H1 (cell line): ENCODE measurements at regions not wholly inside any gene's neighbourhood (a gene's known extent, or its start where the extent isn't known, plus 50 kb on each side); places are given as distances from the start of the nearest gene placed in this dataset.

ENCODE experiments used
- CTCF ChIA-PET: fragments of 300-600 bp; sonication (Branson Sonifier 250); formaldehyde crosslinking; loops from one replicate; lab custom pipeline; 2021; ENCODE audit not compliant: partially characterized antibody; lab: Charles Lee
- POLR2A ChIA-PET: fragments of 300-600 bp; sonication (Branson Sonifier 250); formaldehyde crosslinking; loops from one replicate; lab custom pipeline; 2021; ENCODE audit warnings: inconsistent platforms; ENCODE audit not compliant: partially characterized antibody; lab: Charles Lee
- DNase-seq, 2 experiments: peaks; one replicate each; pipeline versions ENCODE4 v3.0.0 to v3.0.0-alpha.2; 2010 to 2022; ENCODE audit warnings: low spot score in 2 of 2, low read depth in 1 of 2, mixed read lengths in 1 of 2
- FAIRE-seq: peaks from 2 replicates; lab custom pipeline; 2011; peaks lifted over from hg19 to GRCh38; lab: Jason Lieb, UNC
- H2AFZ ChIP-seq: 2 replicates; pipeline ENCODE4 v1.8.1; 2012; ENCODE audit warnings: low read length, inconsistent platforms
- H2AK5ac ChIP-seq: 2 replicates; pipeline ENCODE4 v1.6.1; 2013; ENCODE audit warnings: low read depth, low read length
- H2BK120ac ChIP-seq: replicated peaks from 2 replicates; pipeline ENCODE3; 2013; ENCODE audit warnings: low read depth, low read length, inconsistent platforms
- H2BK12ac ChIP-seq: 2 replicates; pipeline ENCODE4 v1.6.1; 2013; ENCODE audit warnings: low read depth, low read length
- H2BK15ac ChIP-seq: 2 replicates; pipeline ENCODE4 v1.6.1; 2013; ENCODE audit warnings: low read length
- H2BK20ac ChIP-seq: 2 replicates; pipeline ENCODE4 v1.6.1; 2013; ENCODE audit warnings: low read length
- H2BK5ac ChIP-seq: 2 replicates; pipeline ENCODE4 v1.6.1; 2013; ENCODE audit warnings: low read depth, low read length
- H3K14ac ChIP-seq: 2 replicates; pipeline ENCODE4 v1.6.1; 2013; ENCODE audit warnings: inconsistent platforms; ENCODE audit not compliant: insufficient read length
- H3K18ac ChIP-seq: 2 replicates; pipeline ENCODE4 v1.6.1; 2013; ENCODE audit warnings: low read length; ENCODE audit errors: extremely low read depth
- H3K23ac ChIP-seq: 2 replicates; pipeline ENCODE4 v1.6.1; 2013; ENCODE audit warnings: inconsistent platforms; ENCODE audit not compliant: insufficient read length
- H3K23me2 ChIP-seq: 2 replicates; pipeline ENCODE4 v1.6.1; 2013; ENCODE audit warnings: low read depth, low read length
- H3K27ac ChIP-seq: 2 replicates; pipeline ENCODE4 v1.6.1; 2011; ENCODE audit warnings: low read depth, low read length, inconsistent platforms
- H3K27me3 ChIP-seq, 4 experiments: replicated peaks in 1 of 4; 1 replicate in 1 of 4; 2 replicates in 3 of 4; pipeline versions ENCODE4 v1.6.1 to v1.8.1; 2011 to 2013; ENCODE audit warnings: low read length in 3 of 4, mild to moderate bottlenecking in 3 of 4, inconsistent platforms in 2 of 4, mixed read lengths in 2 of 4, moderate library complexity in 1 of 4; ENCODE audit not compliant: control insufficient read depth in 3 of 4, insufficient read depth in 3 of 4; ENCODE audit errors: extremely low read depth in 1 of 4
- H3K36me3 ChIP-seq, 4 experiments: 2 replicates each; pipeline versions ENCODE4 v1.6.1 to v1.8.1; 2011 to 2013; ENCODE audit warnings: mild to moderate bottlenecking in 4 of 4, low read length in 3 of 4, moderate library complexity in 2 of 4, control low read depth in 1 of 4, inconsistent platforms in 1 of 4; ENCODE audit not compliant: insufficient read depth in 4 of 4, control insufficient read depth in 2 of 4
- H3K4ac ChIP-seq: replicated peaks from 2 replicates; pipeline ENCODE3; 2013; ENCODE audit warnings: low read length, low read depth, mixed read lengths, inconsistent platforms; ENCODE audit not compliant: insufficient read length
- H3K4me1 ChIP-seq, 4 experiments: replicated peaks in 1 of 4; 1 replicate in 1 of 4; 2 replicates in 3 of 4; pipeline versions ENCODE4 v1.6.1 to v1.8.1; 2011 to 2013; ENCODE audit warnings: low read length in 3 of 4, inconsistent platforms in 2 of 4, mixed read lengths in 1 of 4; ENCODE audit not compliant: insufficient read depth in 4 of 4, control insufficient read depth in 3 of 4
- H3K4me2 ChIP-seq, 2 experiments: 2 replicates each; pipeline versions ENCODE4 v1.6.1 to v1.8.1; 2011 to 2013; ENCODE audit warnings: low read depth in 2 of 2, low read length in 2 of 2, control low read depth in 1 of 2, inconsistent platforms in 1 of 2, mild to moderate bottlenecking in 1 of 2; ENCODE audit not compliant: insufficient read depth in 1 of 2
- H3K4me3 ChIP-seq, 4 experiments: fragments of 200-600, 300-600 bp in 1 of 4; sonication (generic), shearing (Covaris generic), sonication (Bioruptor Twin) in 1 of 4; 2 replicates each; pipeline versions ENCODE4 v1.5.1 to v1.8.1; 2011 to 2016; ENCODE audit warnings: low read length in 4 of 4, low read depth in 3 of 4, control low read depth in 2 of 4, inconsistent platforms in 2 of 4, mild to moderate bottlenecking in 2 of 4, mixed read lengths in 1 of 4, moderate library complexity in 1 of 4; ENCODE audit not compliant: insufficient read depth in 2 of 4; ENCODE audit errors: extremely low read depth in 1 of 4
- H3K56ac ChIP-seq: replicated peaks from 2 replicates; pipeline ENCODE3; 2013; ENCODE audit warnings: low read depth, mild to moderate bottlenecking, mixed read lengths, low read length, inconsistent platforms; ENCODE audit not compliant: insufficient read length
- H3K79me1 ChIP-seq: 2 replicates; pipeline ENCODE4 v1.6.1; 2013; ENCODE audit warnings: low read depth, low read length, control low read depth
- H3K79me2 ChIP-seq, 2 experiments: 2 replicates each; pipeline versions ENCODE4 v1.6.1 to v1.8.1; 2012 to 2013; ENCODE audit warnings: low read length in 2 of 2, mild to moderate bottlenecking in 2 of 2, inconsistent platforms in 1 of 2; ENCODE audit not compliant: insufficient read depth in 2 of 2, control insufficient read depth in 1 of 2
- H3K9ac ChIP-seq, 4 experiments: replicated peaks in 1 of 4; 1 replicate in 1 of 4; 2 replicates in 3 of 4; pipeline versions ENCODE4 v1.6.1 to v1.8.1; 2011 to 2013; ENCODE audit warnings: low read depth in 3 of 4, low read length in 3 of 4, control low read depth in 2 of 4, mild to moderate bottlenecking in 2 of 4, moderate library complexity in 2 of 4, inconsistent platforms in 1 of 4; ENCODE audit errors: extremely low read depth in 1 of 4
- H3K9me3 ChIP-seq, 2 experiments: 2 replicates each; pipeline versions ENCODE4 v1.6.1 to v1.8.1; 2012 to 2013; ENCODE audit warnings: mild to moderate bottlenecking in 2 of 2, moderate library complexity in 2 of 2, control low read depth in 1 of 2, inconsistent platforms in 1 of 2, low read depth in 1 of 2, low read length in 1 of 2, mixed read lengths in 1 of 2; ENCODE audit not compliant: insufficient read depth in 2 of 2
- H4K20me1 ChIP-seq, 2 experiments: replicated peaks in 1 of 2; 2 replicates each; pipeline versions ENCODE3 to v1.8.1; 2011 to 2013; ENCODE audit warnings: inconsistent platforms in 2 of 2, low read length in 2 of 2, mild to moderate bottlenecking in 1 of 2; ENCODE audit not compliant: insufficient read depth in 2 of 2, control insufficient read depth in 1 of 2
- H4K5ac ChIP-seq: 2 replicates; pipeline ENCODE4 v1.6.1; 2013; ENCODE audit warnings: low read length, low read depth, mixed read lengths, inconsistent platforms; ENCODE audit not compliant: insufficient read length
- H4K8ac ChIP-seq: 2 replicates; pipeline ENCODE4 v1.8.0; 2013; ENCODE audit warnings: mild to moderate bottlenecking, moderate library complexity, low read length, inconsistent platforms; ENCODE audit not compliant: insufficient read depth; ENCODE audit errors: extremely low read depth
- H4K91ac ChIP-seq: replicated peaks from 2 replicates; pipeline ENCODE3; 2013; ENCODE audit warnings: low read length, mixed read lengths, inconsistent platforms; ENCODE audit not compliant: insufficient read length
- KDM4A ChIP-seq: IDR thresholded peaks from one replicate; pipeline ENCODE4 v1.7.1; 2012; ENCODE audit warnings: low read depth, mild to moderate bottlenecking, moderate library complexity, low read length, inconsistent platforms; ENCODE audit not compliant: severe bottlenecking
- RXRA ChIP-seq: IDR thresholded peaks from 2 replicates; pipeline ENCODE4 v1.6.1; 2011; ENCODE audit warnings: low read depth, mild to moderate bottlenecking, low read length, moderate library complexity; ENCODE audit not compliant: insufficient read depth
- YY1 ChIP-seq: IDR thresholded peaks from 2 replicates; pipeline ENCODE4 v1.6.1; 2011; ENCODE audit warnings: low read depth, mild to moderate bottlenecking, low read length
- WGBS, 2 experiments: shearing (Covaris generic) in 1 of 2; methylation state at CpG; one replicate each; pipeline versions ENCODE4 v1.1.6 to v1.1.7; 2013 to 2015; ENCODE audit warnings: low lambda C conversion rate in 2 of 2, mixed read lengths in 2 of 2, inconsistent platforms in 1 of 2, low coverage in 1 of 2, missing lambda C conversion rate in 1 of 2; ENCODE audit not compliant: insufficient replicate concordance in 2 of 2, insufficient coverage in 1 of 2, insufficient read length in 1 of 2; ENCODE audit errors: extremely low coverage in 1 of 2, missing lambda C conversion rate in 1 of 2; 5-methylcytosine and 5-hydroxymethylcytosine counted together

DNA sequence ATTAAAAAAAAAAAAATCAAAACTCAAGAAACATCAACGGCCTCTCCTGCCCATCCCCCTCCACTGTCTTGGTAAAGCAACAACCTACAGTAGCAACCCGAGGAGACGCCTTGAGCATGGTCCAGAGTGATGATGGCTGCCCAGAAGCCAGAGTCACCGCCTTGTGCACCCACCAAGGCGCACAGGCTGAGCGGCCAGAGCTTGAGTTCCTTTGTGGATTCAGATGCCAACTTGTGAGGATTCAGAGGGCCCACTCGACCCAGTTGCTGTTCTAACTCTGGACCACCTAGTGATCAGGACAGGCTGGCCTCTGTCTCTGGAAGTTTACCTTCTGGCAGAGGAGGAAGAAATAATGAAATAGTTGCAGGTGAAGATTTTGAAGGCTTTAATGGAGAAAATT is 105.0 kb downstream of the PDCL3 start:
- Histone ChIP-seq H2BK5ac (no peak overlapping the region), H3K27me3 (no peaks in the 10 kb centered on the region), H3K23ac (no peak overlapping the region), H3K27ac (no peak overlapping the region), H4K20me1 (peaks cover 0 to 2% of the 10 kb centered on the region in 2 experiments), H2BK15ac (no peak overlapping the region), H3K4me1 (no peaks in the 10 kb centered on the region), H3K9ac (no peak overlapping the region), H3K4me2 (no peak overlapping the region), H2AFZ (no peak overlapping the region), H3K23me2 (no peaks in the 10 kb centered on the region), H3K36me3 (no peaks in the 10 kb centered on the region), H3K56ac (no peak overlapping the region), H3K79me1 (no peaks in the 10 kb centered on the region), H3K14ac (no peak overlapping the region), H4K91ac (no peak overlapping the region), H4K8ac (no peak overlapping the region), H2BK120ac (no peak overlapping the region), H2BK20ac (no peak overlapping the region), H2BK12ac (no peak overlapping the region), H2AK5ac (no peak overlapping the region), H3K9me3 (no peaks in the 10 kb centered on the region), H4K5ac (no peak overlapping the region), H3K4me3 (no peak overlapping the region), H3K4ac (no peak overlapping the region), H3K79me2 (no peaks in the 10 kb centered on the region), H3K18ac (no peak overlapping the region)
- DNase-seq, result peak in 1 of 2 experiments; percentile 19
- ChIA-PET CTCF (no interaction called here), POLR2A (no interaction called here)
- 84% methylated on average over 7 of the region's 7 CpGs; no CpG with 5 or more reads in 1 of the 2 experiments for WGBS, 2 experiments
- TF ChIP-seq YY1 (no peak), KDM4A (no peak), RXRA (no peak)
- no peak for FAIRE-seq
